ENCODE measurements at regions not wholly inside any gene's neighbourhood (a gene's known extent, or its start where the extent isn't known, plus 50 kb on each side); places are given as distances from the start of the nearest gene placed in this dataset.

DNA sequence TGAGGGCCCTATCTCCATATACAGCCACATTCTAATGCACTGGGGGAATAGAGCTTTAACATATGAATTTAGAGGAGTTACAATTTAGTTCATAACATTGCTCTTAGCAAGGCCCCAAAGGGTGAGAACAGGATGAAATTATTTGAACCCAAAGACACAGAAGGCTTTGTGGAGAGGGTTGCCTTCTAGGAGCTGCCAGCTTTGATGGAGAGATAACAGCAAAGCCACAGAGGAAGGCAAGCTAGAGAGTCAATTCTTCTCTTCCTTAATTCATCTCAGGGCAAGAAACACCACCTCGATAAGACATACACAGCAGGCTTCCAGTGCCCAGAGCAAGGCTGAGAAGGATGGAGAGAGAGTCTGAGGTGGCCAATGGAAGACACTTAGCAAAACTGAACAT, 94.8 kb upstream of the TMPRSS15 start:
- no peak for TF ChIP-seq POLR2A (IDR thresholded peaks at IDR 0.05; ENCODE audit: low read depth)
- no peak for TF ChIP-seq POLR2AphosphoS5 (IDR thresholded peaks at IDR 0.05)
- TF ChIP-seq, protein P1, sequence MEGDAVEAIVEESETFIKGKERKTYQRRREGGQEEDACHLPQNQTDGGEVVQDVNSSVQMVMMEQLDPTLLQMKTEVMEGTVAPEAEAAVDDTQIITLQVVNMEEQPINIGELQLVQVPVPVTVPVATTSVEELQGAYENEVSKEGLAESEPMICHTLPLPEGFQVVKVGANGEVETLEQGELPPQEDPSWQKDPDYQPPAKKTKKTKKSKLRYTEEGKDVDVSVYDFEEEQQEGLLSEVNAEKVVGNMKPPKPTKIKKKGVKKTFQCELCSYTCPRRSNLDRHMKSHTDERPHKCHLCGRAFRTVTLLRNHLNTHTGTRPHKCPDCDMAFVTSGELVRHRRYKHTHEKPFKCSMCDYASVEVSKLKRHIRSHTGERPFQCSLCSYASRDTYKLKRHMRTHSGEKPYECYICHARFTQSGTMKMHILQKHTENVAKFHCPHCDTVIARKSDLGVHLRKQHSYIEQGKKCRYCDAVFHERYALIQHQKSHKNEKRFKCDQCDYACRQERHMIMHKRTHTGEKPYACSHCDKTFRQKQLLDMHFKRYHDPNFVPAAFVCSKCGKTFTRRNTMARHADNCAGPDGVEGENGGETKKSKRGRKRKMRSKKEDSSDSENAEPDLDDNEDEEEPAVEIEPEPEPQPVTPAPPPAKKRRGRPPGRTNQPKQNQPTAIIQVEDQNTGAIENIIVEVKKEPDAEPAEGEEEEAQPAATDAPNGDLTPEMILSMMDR (IDR thresholded peaks at IDR 0.05) = no peak
- TF ChIP-seq EP300 (IDR thresholded peaks at IDR 0.05) = no peak
- H3K27me3 ChIP-seq = no peaks in the 10 kb centered on the region
- 69% methylated on average over 1 of the region's 1 CpG for WGBS

GRCh38 chr21:18499761-18500376, 96.3 kb upstream of the TMPRSS15 start:
- no peak for DNase-seq (ENCODE audit: extremely low spot score)

More for the DNA sequence above, 94.8 kb upstream of the TMPRSS15 start:
- no peaks in the 10 kb centered on the region for H3K4me1 ChIP-seq
- H3K9me3 ChIP-seq = peaks cover 0 to 4% (median 0%) of the 10 kb centered on the region in 4 donors
- intact Hi-C loops (cut with DNase I) = no loop called here
- no peaks in the 10 kb centered on the region for H3K36me3 ChIP-seq
- no peak for DNase-seq (ENCODE audit: extremely low spot score)
- no peak overlapping the region for H3K4me3 ChIP-seq
- H3K27ac ChIP-seq (replicated peaks in 1 of 4) = no peak overlapping the region

DNA sequence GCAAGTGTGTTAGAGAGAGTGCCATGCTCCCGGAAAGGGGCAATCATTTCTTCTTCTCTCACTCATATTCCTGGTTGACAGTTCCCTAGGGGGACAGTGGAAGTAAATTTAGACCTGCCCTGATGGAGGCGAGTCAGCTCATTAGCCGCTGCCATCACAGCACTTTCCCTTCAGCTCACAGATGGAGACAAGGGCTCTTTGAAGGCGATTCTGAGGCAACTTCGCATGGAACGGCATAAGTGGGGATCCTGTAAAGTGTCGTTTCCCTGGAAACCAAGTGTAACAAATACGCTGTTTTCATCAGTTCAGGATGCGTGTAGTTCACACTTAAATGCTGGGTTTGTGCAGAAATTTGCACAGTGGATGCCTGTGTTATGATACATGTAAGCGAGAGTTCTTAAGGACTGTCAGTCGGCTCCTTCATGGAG, 114.5 kb upstream of the TMPRSS15 start:
- Histone ChIP-seq H3K27me3 (no peaks in the 10 kb centered on the region), H3K27ac (replicated peaks in 1 of 4) (no peak overlapping the region), H3K36me3 (no peaks in the 10 kb centered on the region), H3K9me3 (no peaks in the 10 kb centered on the region), H3K4me1 (no peaks in the 10 kb centered on the region), H3K4me3 (no peak overlapping the region)
- DNase-seq (ENCODE audit: extremely low spot score) = no peak
- WGBS = 84% methylated on average over 10 of the region's 11 CpGs
- no peak for TF ChIP-seq EP300 (IDR thresholded peaks at IDR 0.05)
- TF ChIP-seq POLR2AphosphoS5 (IDR thresholded peaks at IDR 0.05) = no peak
- TF ChIP-seq POLR2A (IDR thresholded peaks at IDR 0.05; ENCODE audit: low read depth) = no peak
- TF ChIP-seq, protein P1 (IDR thresholded peaks at IDR 0.05) = no peak
- intact Hi-C loops (cut with DNase I) = no loop called here

More at GRCh38 chr21:18499761-18500376, 96.3 kb upstream of the TMPRSS15 start:
- Histone ChIP-seq H3K27me3 (no peaks in the 10 kb centered on the region), H3K4me3 (no peak overlapping the region), H3K4me1 (no peaks in the 10 kb centered on the region), H3K36me3 (no peaks in the 10 kb centered on the region), H3K9me3 (peaks cover 0 to 4% (median 0%) of the 10 kb centered on the region in 4 donors), H3K27ac (replicated peaks in 1 of 4) (no peak overlapping the region)
- 28% methylated on average over 4 of the region's 4 CpGs for WGBS
- TF ChIP-seq, protein P1 (IDR thresholded peaks at IDR 0.05) = peak; percentile 34 to 71 (median 59)
- no peak for TF ChIP-seq POLR2AphosphoS5 (IDR thresholded peaks at IDR 0.05)
- intact Hi-C loops (cut with DNase I) = no loop called here

GRCh38 chr21:18521204-18521603, 117.6 kb upstream of the TMPRSS15 start:
- Histone ChIP-seq H3K27ac (replicated peaks in 1 of 4) (no peak overlapping the region), H3K36me3 (no peaks in the 10 kb centered on the region), H3K9me3 (no peaks in the 10 kb centered on the region), H3K4me1 (no peaks in the 10 kb centered on the region), H3K27me3 (no peaks in the 10 kb centered on the region), H3K4me3 (no peak overlapping the region)
- intact Hi-C loops (cut with DNase I) = no loop called here
- WGBS = 39% methylated on average over 2 of the region's 2 CpGs
- no peak for TF ChIP-seq POLR2A (IDR thresholded peaks at IDR 0.05; ENCODE audit: low read depth)
- TF ChIP-seq, protein P1 (IDR thresholded peaks at IDR 0.05) = no peak
- no peak for TF ChIP-seq POLR2AphosphoS5 (IDR thresholded peaks at IDR 0.05)
- TF ChIP-seq EP300 (IDR thresholded peaks at IDR 0.05) = no peak
- DNase-seq (ENCODE audit: extremely low spot score) = no peak
